ENCODE measurements at regions not wholly inside any gene's neighbourhood (a gene's known extent, or its start where the extent isn't known, plus 50 kb on each side); places are given as distances from the start of the nearest gene placed in this dataset.

DNA sequence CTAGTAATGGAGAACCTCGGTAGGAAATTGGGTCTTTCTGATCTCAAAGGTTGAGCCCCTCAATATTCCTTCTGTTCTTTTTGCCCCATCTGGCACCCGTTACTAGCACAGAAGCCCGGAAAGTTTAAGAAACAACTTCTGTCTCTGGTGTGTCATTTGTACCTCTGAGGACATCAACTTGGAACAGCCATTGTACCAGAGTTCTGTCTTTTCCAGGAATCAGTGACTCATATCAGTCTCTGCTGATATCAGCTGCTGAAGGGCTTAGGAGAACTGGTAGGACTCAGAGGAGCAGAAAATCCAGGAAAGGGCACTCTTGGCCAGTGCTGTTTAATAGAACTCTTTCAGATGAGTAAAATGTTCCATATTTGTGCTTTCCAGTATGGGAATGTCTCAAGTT, 78.3 kb upstream of the CHD6 start:
- DNase-seq, result no peak
- Histone ChIP-seq H3K9me3 (no peaks in the 10 kb centered on the region), H3K4me1 (peaks cover 0 to 4% of the 10 kb centered on the region in 2 donors), H3K4me3 (no peak overlapping the region), H3K27ac (no peak overlapping the region), H3K36me3 (no peaks in the 10 kb centered on the region), H3K27me3 (no peaks in the 10 kb centered on the region)
- intact Hi-C loops (cut with DNase I; ENCODE audit: low total_unique reads), result no loop called here
- TF ChIP-seq, protein P1, sequence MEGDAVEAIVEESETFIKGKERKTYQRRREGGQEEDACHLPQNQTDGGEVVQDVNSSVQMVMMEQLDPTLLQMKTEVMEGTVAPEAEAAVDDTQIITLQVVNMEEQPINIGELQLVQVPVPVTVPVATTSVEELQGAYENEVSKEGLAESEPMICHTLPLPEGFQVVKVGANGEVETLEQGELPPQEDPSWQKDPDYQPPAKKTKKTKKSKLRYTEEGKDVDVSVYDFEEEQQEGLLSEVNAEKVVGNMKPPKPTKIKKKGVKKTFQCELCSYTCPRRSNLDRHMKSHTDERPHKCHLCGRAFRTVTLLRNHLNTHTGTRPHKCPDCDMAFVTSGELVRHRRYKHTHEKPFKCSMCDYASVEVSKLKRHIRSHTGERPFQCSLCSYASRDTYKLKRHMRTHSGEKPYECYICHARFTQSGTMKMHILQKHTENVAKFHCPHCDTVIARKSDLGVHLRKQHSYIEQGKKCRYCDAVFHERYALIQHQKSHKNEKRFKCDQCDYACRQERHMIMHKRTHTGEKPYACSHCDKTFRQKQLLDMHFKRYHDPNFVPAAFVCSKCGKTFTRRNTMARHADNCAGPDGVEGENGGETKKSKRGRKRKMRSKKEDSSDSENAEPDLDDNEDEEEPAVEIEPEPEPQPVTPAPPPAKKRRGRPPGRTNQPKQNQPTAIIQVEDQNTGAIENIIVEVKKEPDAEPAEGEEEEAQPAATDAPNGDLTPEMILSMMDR (IDR thresholded peaks at IDR 0.05), result no peak
- no peak for TF ChIP-seq POLR2A (IDR thresholded peaks at IDR 0.05)

DNA sequence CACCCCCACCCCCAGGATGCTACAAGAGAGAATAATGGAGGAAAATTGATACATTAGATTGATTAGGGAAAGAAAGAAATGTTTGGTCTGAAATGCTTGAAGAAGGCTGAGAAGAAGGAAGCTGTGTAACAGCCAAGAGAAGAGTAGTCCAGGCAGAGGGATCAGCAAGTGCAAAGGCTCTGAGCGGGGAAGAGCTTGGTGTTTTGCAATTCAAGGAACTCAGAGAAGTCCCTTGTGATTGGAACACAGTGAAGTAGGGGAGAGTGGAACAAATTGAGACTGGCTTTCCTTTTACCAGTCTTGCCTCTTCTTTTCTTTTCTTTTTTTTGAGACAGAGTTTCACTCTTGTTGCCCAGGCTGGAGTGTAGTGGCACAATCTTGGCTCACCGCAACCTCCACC, 76.6 kb upstream of the CHD6 start:
- H3K9me3 ChIP-seq, result no peaks in the 10 kb centered on the region
- intact Hi-C loops (cut with DNase I; ENCODE audit: low total_unique reads), result no loop called here
- no peak for DNase-seq
- H3K27me3 ChIP-seq, result no peaks in the 10 kb centered on the region
- no peaks in the 10 kb centered on the region for H3K36me3 ChIP-seq
- H3K4me1 ChIP-seq, result peaks cover 0 to 4% of the 10 kb centered on the region in 2 donors
- no peak overlapping the region for H3K4me3 ChIP-seq
- TF ChIP-seq, protein P1 (IDR thresholded peaks at IDR 0.05), result no peak
- no peak overlapping the region for H3K27ac ChIP-seq

DNA sequence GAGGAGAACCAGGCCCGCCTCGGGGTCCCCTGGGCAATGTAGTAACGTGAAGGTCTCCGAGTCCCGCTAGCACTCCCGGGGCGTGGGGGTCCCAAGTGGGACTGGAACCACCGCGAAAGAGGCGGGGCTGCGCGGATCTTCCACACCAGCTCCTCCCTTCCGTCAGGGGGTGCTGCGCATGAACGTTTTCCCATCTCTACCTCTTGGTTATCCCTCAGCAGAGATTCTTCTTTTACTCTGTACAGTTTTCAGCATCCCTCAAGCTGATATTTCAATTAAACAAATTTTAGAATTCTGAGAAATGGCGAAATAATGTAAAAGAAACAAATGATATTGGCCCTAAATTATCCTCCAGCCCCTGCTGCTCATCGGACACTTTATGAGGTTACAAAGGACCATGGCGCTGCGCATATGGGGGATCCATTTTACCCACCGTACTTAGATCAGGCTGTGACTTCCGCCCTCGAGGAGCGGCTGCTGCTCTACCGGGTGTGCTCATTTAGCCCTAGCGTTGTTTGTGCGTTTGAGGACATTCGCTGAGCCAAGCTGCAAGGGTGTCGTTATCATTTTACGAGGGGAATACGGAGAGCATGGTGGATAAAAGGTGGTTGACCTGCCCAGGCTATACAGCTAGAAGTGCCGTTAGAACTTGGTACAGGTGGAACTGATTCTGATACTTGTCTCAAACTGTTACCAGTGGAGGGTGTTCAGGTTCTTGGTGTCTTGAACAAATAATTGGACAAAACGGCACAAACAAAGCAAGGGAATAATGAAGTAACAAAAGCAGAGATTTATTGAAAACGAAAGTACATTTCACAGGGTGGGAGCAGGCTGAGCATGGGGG, 75.2 kb upstream of the CHD6 start:
- Histone ChIP-seq H3K27ac (peak overlapping the region; percentile 93 to 97), H3K9me3 (no peaks in the 10 kb centered on the region), H3K36me3 (no peaks in the 10 kb centered on the region), H3K4me1 (peaks cover 0 to 4% of the 10 kb centered on the region in 2 donors), H3K27me3 (no peaks in the 10 kb centered on the region), H3K4me3 (peak overlapping the region; percentile 72 to 79)
- peak; percentile 75 to 78 for DNase-seq
- TF ChIP-seq, protein P1 (IDR thresholded peaks at IDR 0.05), result peak; percentile 5 to 61 (median 48)
- no peak for TF ChIP-seq POLR2A (IDR thresholded peaks at IDR 0.05)
- intact Hi-C loops (cut with DNase I; ENCODE audit: low total_unique reads), result no loop called here

DNA sequence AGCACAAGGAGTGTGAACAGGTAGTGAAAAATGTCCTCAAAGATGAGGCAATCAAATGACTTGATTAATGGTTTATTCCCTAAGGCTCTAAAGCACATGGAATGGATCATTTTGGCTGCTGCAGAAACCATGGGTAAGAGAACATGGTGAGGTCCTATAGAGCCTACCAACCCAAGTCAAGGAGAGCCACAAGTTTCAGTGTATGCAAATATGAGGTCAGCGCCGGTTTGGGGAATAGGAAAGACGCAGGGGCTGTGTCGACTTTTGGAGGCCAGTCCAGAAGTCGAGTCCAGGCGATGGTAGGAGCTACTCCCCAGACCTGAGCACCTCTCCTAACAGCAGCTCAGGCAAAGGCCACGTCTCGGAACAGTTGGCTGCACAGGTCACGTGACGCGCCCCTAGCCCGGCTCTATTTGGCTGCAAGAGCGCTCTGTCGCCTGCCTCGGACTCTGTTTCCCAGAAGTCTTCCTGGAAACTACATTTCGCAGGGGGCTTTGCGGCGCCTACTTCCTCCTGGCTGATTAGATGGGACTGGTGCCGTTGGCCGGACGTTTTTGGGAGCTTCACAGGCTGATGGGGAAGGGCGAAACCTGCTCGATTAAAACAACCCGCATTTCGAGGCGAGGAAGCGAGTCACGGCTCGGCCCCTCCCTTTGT, 74.4 kb upstream of the CHD6 start:
- peak; percentile 84 to 87 for DNase-seq
- Histone ChIP-seq H3K36me3 (no peaks in the 10 kb centered on the region), H3K27me3 (no peaks in the 10 kb centered on the region), H3K4me1 (peaks cover 0 to 4% of the 10 kb centered on the region in 2 donors), H3K4me3 (peak overlapping the region; percentile 72 to 79), H3K27ac (peak overlapping the region; percentile 93 to 97), H3K9me3 (no peaks in the 10 kb centered on the region)
- intact Hi-C loops (cut with DNase I; ENCODE audit: low total_unique reads), result no loop called here
- TF ChIP-seq, protein P1 (IDR thresholded peaks at IDR 0.05), result no peak
- peak in 1 of 2 donors; percentile 19 for TF ChIP-seq POLR2A (IDR thresholded peaks at IDR 0.05)

DNA sequence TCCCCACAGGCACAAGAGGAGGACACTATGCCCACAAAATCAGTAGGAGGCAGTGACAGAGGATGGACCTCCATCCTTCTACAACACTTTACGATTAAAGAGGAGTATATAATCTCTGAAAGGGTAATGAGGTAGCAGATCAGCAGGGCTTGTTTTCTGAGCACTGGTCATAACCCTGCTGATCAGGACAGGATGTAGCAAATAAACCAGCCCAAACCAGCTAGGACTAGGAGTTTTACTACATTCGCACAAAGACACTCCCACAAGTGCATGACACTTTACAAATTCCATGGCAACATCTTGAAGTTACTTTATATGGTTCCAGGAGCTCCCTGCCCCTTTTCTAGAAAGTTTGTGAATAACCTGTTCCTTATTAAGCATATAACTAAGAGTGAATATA, 73.3 kb upstream of the CHD6 start:
- DNase-seq, result no peak
- intact Hi-C loops (cut with DNase I; ENCODE audit: low total_unique reads), result no loop called here
- Histone ChIP-seq H3K4me1 (peaks cover 0 to 4% of the 10 kb centered on the region in 2 donors), H3K9me3 (no peaks in the 10 kb centered on the region), H3K4me3 (no peak overlapping the region), H3K36me3 (no peaks in the 10 kb centered on the region), H3K27me3 (no peaks in the 10 kb centered on the region), H3K27ac (no peak overlapping the region)
- no peak for TF ChIP-seq POLR2A (IDR thresholded peaks at IDR 0.05)
- TF ChIP-seq, protein P1 (IDR thresholded peaks at IDR 0.05), result no peak

Measured in uterus (tissue), 3 donors.